H1 (cell line): ENCODE measurements at regions not wholly inside any gene's neighbourhood (a gene's known extent, or its start where the extent isn't known, plus 50 kb on each side); places are given as distances from the start of the nearest gene placed in this dataset.

Source experiments
- FOSL1 ChIP-seq: IDR thresholded peaks from 2 replicates; pipeline ENCODE4 v1.6.1; 2011; ENCODE audit warnings: mild to moderate bottlenecking, low read depth, low read length, moderate library complexity; ENCODE audit not compliant: insufficient read depth
- GABPA ChIP-seq: IDR thresholded peaks from 2 replicates; pipeline ENCODE4 v1.6.1; 2011; ENCODE audit warnings: mild to moderate bottlenecking, low read length, moderate library complexity, borderline replicate concordance; ENCODE audit not compliant: insufficient read depth
- HDAC2 ChIP-seq, 2 experiments: fragments of 300-600 bp in 1 of 2; sonication (generic) in 1 of 2; IDR thresholded peaks; 2 replicates each; pipeline ENCODE4 v1.6.1; 2011 to 2012; ENCODE audit warnings: low read depth in 2 of 2, low read length in 2 of 2, mild to moderate bottlenecking in 2 of 2, moderate library complexity in 2 of 2, borderline replicate concordance in 1 of 2, inconsistent platforms in 1 of 2
- PHF8 ChIP-seq: fragments of 200-600 bp; sonication (generic); conservative IDR thresholded peaks from 2 replicates; pipeline ENCODE4 v1.7.1; 2012; ENCODE audit warnings: low read depth, mild to moderate bottlenecking, inconsistent platforms, low read length, moderate library complexity
- TAF1 ChIP-seq: IDR thresholded peaks from 2 replicates; pipeline ENCODE4 v1.6.1; 2011; ENCODE audit warnings: mild to moderate bottlenecking, low read depth, low read length

DNA sequence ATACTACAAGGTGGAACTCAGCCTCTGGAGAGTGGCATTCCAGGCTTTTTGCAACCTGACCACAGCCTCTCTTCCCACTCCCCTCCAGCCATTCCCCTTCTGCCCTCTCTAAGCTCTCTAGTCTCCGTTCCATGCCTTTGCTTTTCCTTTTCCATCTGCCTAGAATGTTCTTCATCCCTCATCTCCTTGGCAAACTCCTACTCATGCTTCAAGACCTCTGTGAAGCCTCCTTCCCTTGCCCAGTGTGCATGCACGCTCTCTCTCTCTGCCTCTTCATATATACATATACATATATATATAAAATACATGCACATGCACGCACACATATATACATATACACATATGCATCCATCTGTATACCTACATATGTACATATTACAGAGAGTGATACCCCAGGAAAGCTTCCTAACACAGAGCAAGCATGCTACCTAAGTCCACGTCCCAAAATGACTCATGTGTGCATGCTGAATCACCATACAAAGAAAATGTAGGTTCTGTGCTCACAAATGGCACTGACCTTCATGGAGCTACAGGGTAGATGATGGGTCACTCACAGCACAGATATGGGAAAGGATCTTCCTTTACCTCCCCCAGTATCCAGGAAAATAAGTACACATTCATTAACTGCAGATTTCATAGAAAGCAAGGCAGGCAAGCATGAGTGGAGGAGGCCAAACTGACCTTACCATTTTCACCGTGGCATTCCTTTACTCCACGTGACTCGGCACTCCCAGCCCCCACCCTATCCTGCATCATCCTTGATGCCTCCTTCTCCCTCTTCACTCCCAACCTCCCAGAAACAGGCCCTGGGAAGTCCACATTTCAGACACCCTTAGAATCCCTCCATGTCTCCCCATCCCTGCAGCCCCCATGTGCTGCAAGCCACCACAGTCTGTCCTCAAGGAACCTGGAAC, 238.4 kb upstream of the ZMIZ1 start (continued):
- no peak for TF ChIP-seq PHF8
- no peak for TF ChIP-seq HDAC2 (IDR thresholded peaks at IDR 0.05; ENCODE audit: borderline replicate concordance in 1 of 2, low read depth in 2 of 2, low read length in 2 of 2)
- no peak for TF ChIP-seq GABPA
- no peak for TF ChIP-seq FOSL1
- no peak for TF ChIP-seq TAF1
